HG02840 (cell line): ENCODE measurements at regions not wholly inside any gene's neighbourhood (a gene's known extent, or its start where the extent isn't known, plus 50 kb on each side); places are given as distances from the start of the nearest gene placed in this dataset.
"Not testable (repeated sequence)": the region's sequence is repeated elsewhere in the genome, so short reads cannot be mapped to it uniquely, and the experiment has no call there.

Experiments used
- ATAC-seq: cut with Tn5 transposase; IDR thresholded peaks from one replicate; pipeline ENCODE4 v1.9.1; 2021; ENCODE audit warnings: mild to moderate bottlenecking, moderate library complexity, moderate number of reproducible peaks; ENCODE audit not compliant: unreplicated experiment, low FRiP score

GRCh38 chr7:23930312-23930711 lies 220.3 kb downstream of the STK31 start:
- no peak for ATAC-seq

- no peak for ATAC-seq
These were observed 221.6 kb downstream of the STK31 start for GRCh38 chr7:23931633-23932032.

- ATAC-seq = no peak
These were observed 228.2 kb downstream of the STK31 start for GRCh38 chr7:23938215-23938614.

- no peak for ATAC-seq
These were observed 229.0 kb downstream of the STK31 start for GRCh38 chr7:23938937-23939552.

GRCh38 chr7:23939747-23940146 lies 229.7 kb downstream of the STK31 start:
- ATAC-seq = not testable (repeated sequence)

- ATAC-seq = no peak
These were observed 231.5 kb downstream of the STK31 start for GRCh38 chr7:23941551-23941950.

GRCh38 chr7:23942032-23942431 lies 232.0 kb downstream of the STK31 start:
- no peak for ATAC-seq

GRCh38 chr7:23944131-23944530 lies 234.1 kb downstream of the STK31 start:
- ATAC-seq = no peak

GRCh38 chr7:23945472-23945871 lies 235.5 kb downstream of the STK31 start:
- ATAC-seq = no peak

GRCh38 chr7:23955145-23955544 lies 245.1 kb downstream of the STK31 start:
- ATAC-seq = no peak

- no peak for ATAC-seq
These were observed 245.7 kb downstream of the STK31 start for GRCh38 chr7:23955600-23956149.

GRCh38 chr7:23956772-23957576 lies 247.0 kb downstream of the STK31 start:
- no peak for ATAC-seq

GRCh38 chr7:23959821-23960220 lies 249.8 kb downstream of the STK31 start:
- no peak for ATAC-seq

GRCh38 chr7:23960361-23960760 lies 250.3 kb downstream of the STK31 start:
- ATAC-seq = no peak

- no peak for ATAC-seq
These were observed 253.6 kb downstream of the STK31 start for GRCh38 chr7:23963461-23964165.

- no peak for ATAC-seq
These were observed 254.7 kb downstream of the STK31 start for GRCh38 chr7:23964715-23965114.

- ATAC-seq = no peak
These were observed 255.3 kb downstream of the STK31 start for GRCh38 chr7:23965296-23965695.

GRCh38 chr7:23966941-23967340 lies 256.9 kb downstream of the STK31 start:
- no peak for ATAC-seq

GRCh38 chr7:23967949-23968599 lies 258.1 kb downstream of the STK31 start:
- no peak for ATAC-seq

- ATAC-seq = no peak
These were observed 258.8 kb downstream of the STK31 start for GRCh38 chr7:23968791-23969190.

- no peak for ATAC-seq
These were observed 259.4 kb downstream of the STK31 start for GRCh38 chr7:23969443-23969842.
